Skin epidermis (tissue), 12 donors: ENCODE measurements at regions not wholly inside any gene's neighbourhood (a gene's known extent, or its start where the extent isn't known, plus 50 kb on each side); places are given as distances from the start of the nearest gene placed in this dataset.

Source experiments
- H3K27ac ChIP-seq, 21 experiments: fragments of 200-600 bp; sonication (generic) in 11 of 21; one replicate each; pipeline ENCODE4 v1.5.0; 2020; ENCODE audit warnings: mild to moderate bottlenecking in 3 of 21, inconsistent platforms in 2 of 21, moderate library complexity in 2 of 21
- H3K4me3 ChIP-seq, 7 experiments: fragments of 200-600 bp; sonication (generic) in 2 of 7; one replicate each; pipeline ENCODE4 v1.5.0; 2020; ENCODE audit warnings: inconsistent platforms in 2 of 7, mild to moderate bottlenecking in 2 of 7, moderate library complexity in 1 of 7

- H3K4me3 ChIP-seq = no peak overlapping the region
- no peak overlapping the region for H3K27ac ChIP-seq
Observed at GRCh38 chr1:191260056-191260455, 782.4 kb upstream of the BRINP3 start.

- H3K27ac ChIP-seq = no peak overlapping the region
- H3K4me3 ChIP-seq = no peak overlapping the region
Observed at GRCh38 chr1:191261111-191261510, 783.4 kb upstream of the BRINP3 start.

- Histone ChIP-seq H3K27ac (no peak overlapping the region), H3K4me3 (no peak overlapping the region)
Observed at GRCh38 chr1:191279266-191279800, 801.7 kb upstream of the BRINP3 start.

- Histone ChIP-seq H3K27ac (no peak overlapping the region), H3K4me3 (no peak overlapping the region)
Observed at GRCh38 chr1:191284175-191284574, 806.5 kb upstream of the BRINP3 start.

GRCh38 chr1:191290441-191290840 lies 812.8 kb upstream of the BRINP3 start:
- Histone ChIP-seq H3K27ac (no peak overlapping the region), H3K4me3 (no peak overlapping the region)

- no peak overlapping the region for H3K4me3 ChIP-seq
- H3K27ac ChIP-seq = no peak overlapping the region
Observed at GRCh38 chr1:191305370-191305769, 827.7 kb upstream of the BRINP3 start.

GRCh38 chr1:191306916-191307315 lies 829.3 kb upstream of the BRINP3 start:
- Histone ChIP-seq H3K27ac (no peak overlapping the region), H3K4me3 (no peak overlapping the region)

GRCh38 chr1:191320062-191320461 lies 838.2 kb upstream of the RGS18 start:
- Histone ChIP-seq H3K4me3 (no peak overlapping the region), H3K27ac (no peak overlapping the region)

GRCh38 chr1:191327868-191328267 lies 830.4 kb upstream of the RGS18 start:
- no peak overlapping the region for H3K4me3 ChIP-seq

GRCh38 chr1:191343816-191344215 lies 814.4 kb upstream of the RGS18 start:
- Histone ChIP-seq H3K27ac (no peak overlapping the region), H3K4me3 (no peak overlapping the region)

More at GRCh38 chr1:191327868-191328267, 830.4 kb upstream of the RGS18 start:
- no peak overlapping the region for H3K27ac ChIP-seq

GRCh38 chr1:191346381-191346780 lies 811.9 kb upstream of the RGS18 start:
- H3K27ac ChIP-seq = no peak overlapping the region
- H3K4me3 ChIP-seq = no peak overlapping the region

- H3K27ac ChIP-seq = no peak overlapping the region
- no peak overlapping the region for H3K4me3 ChIP-seq
Observed at GRCh38 chr1:191348328-191348727, 809.9 kb upstream of the RGS18 start.

- no peak overlapping the region for H3K4me3 ChIP-seq
- no peak overlapping the region for H3K27ac ChIP-seq
Observed at GRCh38 chr1:191350938-191351337, 807.3 kb upstream of the RGS18 start.

- no peak overlapping the region for H3K27ac ChIP-seq
Observed at GRCh38 chr1:191358724-191359123, 799.5 kb upstream of the RGS18 start.

GRCh38 chr1:191366686-191367085 lies 791.6 kb upstream of the RGS18 start:
- Histone ChIP-seq H3K4me3 (no peak overlapping the region), H3K27ac (no peak overlapping the region)

More at GRCh38 chr1:191358724-191359123, 799.5 kb upstream of the RGS18 start:
- no peak overlapping the region for H3K4me3 ChIP-seq

GRCh38 chr1:191368891-191369654 lies 789.2 kb upstream of the RGS18 start:
- H3K27ac ChIP-seq = no peak overlapping the region
- no peak overlapping the region for H3K4me3 ChIP-seq

GRCh38 chr1:191371626-191372025 lies 786.6 kb upstream of the RGS18 start:
- Histone ChIP-seq H3K4me3 (no peak overlapping the region), H3K27ac (no peak overlapping the region)

- Histone ChIP-seq H3K27ac (no peak overlapping the region), H3K4me3 (no peak overlapping the region)
Observed at GRCh38 chr1:191388283-191388682, 770.0 kb upstream of the RGS18 start.

- no peak overlapping the region for H3K27ac ChIP-seq
- H3K4me3 ChIP-seq = no peak overlapping the region
Observed at GRCh38 chr1:191396622-191397021, 761.6 kb upstream of the RGS18 start.

GRCh38 chr1:191398551-191398950 lies 759.7 kb upstream of the RGS18 start:
- Histone ChIP-seq H3K27ac (no peak overlapping the region), H3K4me3 (no peak overlapping the region)

- Histone ChIP-seq H3K4me3 (no peak overlapping the region), H3K27ac (no peak overlapping the region)
Observed at GRCh38 chr1:191405417-191405816, 752.8 kb upstream of the RGS18 start.
